ENCODE measurements at regions not wholly inside any gene's neighbourhood (a gene's known extent, or its start where the extent isn't known, plus 50 kb on each side); places are given as distances from the start of the nearest gene placed in this dataset.
A peak's percentile ranks its signal among the peaks of the same experiment; 100 is the strongest.

DNA sequence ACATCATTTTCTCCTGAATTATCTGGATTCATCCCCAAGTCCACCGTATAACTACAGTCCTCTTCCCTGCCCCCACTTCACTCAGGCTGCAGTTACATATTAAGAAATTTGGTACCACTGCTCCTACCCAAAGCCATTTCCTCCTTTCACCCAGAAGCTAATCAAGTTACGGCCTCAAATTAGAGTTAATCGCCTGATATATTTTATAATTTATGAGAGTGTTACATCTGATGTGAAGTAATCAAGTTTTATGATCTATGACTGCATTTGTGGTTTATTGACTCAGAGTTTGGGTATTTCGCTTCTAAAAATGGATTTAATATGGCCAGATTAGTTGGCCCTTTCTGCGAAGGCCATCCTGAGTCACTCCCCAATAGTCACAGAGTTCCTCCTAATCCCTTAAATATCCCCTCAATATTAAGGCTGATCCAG, 223.6 kb upstream of the KIF2A start (continued):
- TF ChIP-seq TCF4 (CRISPR knock-in tag; IDR thresholded peaks at IDR 0.05; ENCODE audit: borderline replicate concordance) (peak; percentile 77), TOX (CRISPR knock-in tag; IDR thresholded peaks at IDR 0.05; ENCODE audit: borderline replicate concordance) (no peak)

DNA sequence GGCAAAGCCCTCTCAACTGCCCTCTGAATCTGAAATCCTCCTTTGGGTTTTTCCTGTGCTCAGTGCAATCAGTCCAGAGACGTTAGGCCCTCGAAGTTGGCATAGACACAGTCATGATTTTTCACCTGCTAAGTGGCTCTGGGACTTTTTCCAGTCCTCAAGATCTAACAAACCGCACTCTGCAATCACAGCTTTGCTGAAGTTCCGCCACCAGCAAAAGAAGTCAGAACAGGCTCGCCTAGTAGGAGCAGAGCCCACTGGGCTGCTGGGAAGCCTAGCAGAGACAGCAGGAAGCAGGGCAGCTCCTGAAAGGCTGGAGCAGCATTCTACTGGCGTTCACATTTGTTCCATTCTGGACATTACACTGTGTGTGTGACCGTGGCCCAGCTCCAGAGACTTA, 222.8 kb upstream of the KIF2A start:
- TF ChIP-seq ZNF70 (CRISPR knock-in tag; IDR thresholded peaks at IDR 0.05) (no peak), CREB5 (CRISPR knock-in tag; IDR thresholded peaks at IDR 0.05; ENCODE audit: low read depth) (no peak), ZFP30 (CRISPR knock-in tag; IDR thresholded peaks at IDR 0.05) (no peak), ZFP3 (CRISPR knock-in tag; IDR thresholded peaks at IDR 0.05) (no peak), ARNTL (CRISPR knock-in tag; IDR thresholded peaks at IDR 0.05; ENCODE audit: borderline replicate concordance, low read depth) (no peak), GLIS3 (CRISPR knock-in tag; IDR thresholded peaks at IDR 0.05) (no peak), ZNF565 (CRISPR knock-in tag; conservative IDR thresholded peaks at IDR 0.05; ENCODE audit: low read depth) (no peak), CSRNP3 (CRISPR knock-in tag; IDR thresholded peaks at IDR 0.05) (no peak)
- TF ChIP-seq, protein P1, sequence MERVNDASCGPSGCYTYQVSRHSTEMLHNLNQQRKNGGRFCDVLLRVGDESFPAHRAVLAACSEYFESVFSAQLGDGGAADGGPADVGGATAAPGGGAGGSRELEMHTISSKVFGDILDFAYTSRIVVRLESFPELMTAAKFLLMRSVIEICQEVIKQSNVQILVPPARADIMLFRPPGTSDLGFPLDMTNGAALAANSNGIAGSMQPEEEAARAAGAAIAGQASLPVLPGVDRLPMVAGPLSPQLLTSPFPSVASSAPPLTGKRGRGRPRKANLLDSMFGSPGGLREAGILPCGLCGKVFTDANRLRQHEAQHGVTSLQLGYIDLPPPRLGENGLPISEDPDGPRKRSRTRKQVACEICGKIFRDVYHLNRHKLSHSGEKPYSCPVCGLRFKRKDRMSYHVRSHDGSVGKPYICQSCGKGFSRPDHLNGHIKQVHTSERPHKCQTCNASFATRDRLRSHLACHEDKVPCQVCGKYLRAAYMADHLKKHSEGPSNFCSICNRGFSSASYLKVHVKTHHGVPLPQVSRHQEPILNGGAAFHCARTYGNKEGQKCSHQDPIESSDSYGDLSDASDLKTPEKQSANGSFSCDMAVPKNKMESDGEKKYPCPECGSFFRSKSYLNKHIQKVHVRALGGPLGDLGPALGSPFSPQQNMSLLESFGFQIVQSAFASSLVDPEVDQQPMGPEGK (CRISPR knock-in tag; IDR thresholded peaks at IDR 0.05; ENCODE audit: borderline replicate concordance) = no peak
- TF ChIP-seq, protein P2, sequence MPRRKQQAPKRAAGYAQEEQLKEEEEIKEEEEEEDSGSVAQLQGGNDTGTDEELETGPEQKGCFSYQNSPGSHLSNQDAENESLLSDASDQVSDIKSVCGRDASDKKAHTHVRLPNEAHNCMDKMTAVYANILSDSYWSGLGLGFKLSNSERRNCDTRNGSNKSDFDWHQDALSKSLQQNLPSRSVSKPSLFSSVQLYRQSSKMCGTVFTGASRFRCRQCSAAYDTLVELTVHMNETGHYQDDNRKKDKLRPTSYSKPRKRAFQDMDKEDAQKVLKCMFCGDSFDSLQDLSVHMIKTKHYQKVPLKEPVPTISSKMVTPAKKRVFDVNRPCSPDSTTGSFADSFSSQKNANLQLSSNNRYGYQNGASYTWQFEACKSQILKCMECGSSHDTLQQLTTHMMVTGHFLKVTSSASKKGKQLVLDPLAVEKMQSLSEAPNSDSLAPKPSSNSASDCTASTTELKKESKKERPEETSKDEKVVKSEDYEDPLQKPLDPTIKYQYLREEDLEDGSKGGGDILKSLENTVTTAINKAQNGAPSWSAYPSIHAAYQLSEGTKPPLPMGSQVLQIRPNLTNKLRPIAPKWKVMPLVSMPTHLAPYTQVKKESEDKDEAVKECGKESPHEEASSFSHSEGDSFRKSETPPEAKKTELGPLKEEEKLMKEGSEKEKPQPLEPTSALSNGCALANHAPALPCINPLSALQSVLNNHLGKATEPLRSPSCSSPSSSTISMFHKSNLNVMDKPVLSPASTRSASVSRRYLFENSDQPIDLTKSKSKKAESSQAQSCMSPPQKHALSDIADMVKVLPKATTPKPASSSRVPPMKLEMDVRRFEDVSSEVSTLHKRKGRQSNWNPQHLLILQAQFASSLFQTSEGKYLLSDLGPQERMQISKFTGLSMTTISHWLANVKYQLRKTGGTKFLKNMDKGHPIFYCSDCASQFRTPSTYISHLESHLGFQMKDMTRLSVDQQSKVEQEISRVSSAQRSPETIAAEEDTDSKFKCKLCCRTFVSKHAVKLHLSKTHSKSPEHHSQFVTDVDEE (CRISPR knock-in tag; IDR thresholded peaks at IDR 0.05) = no peak
- no peak for ATAC-seq

- no peak for ATAC-seq
- TF ChIP-seq RARB (CRISPR knock-in tag; IDR thresholded peaks at IDR 0.05) = no peak
- no peak for TF ChIP-seq ZNF8 (CRISPR knock-in tag; IDR thresholded peaks at IDR 0.05)
- no peak for TF ChIP-seq ZNF565 (CRISPR knock-in tag; conservative IDR thresholded peaks at IDR 0.05; ENCODE audit: low read depth)
- TF ChIP-seq ZFP3 (CRISPR knock-in tag; IDR thresholded peaks at IDR 0.05) = no peak
- TF ChIP-seq PPARA (CRISPR knock-in tag; IDR thresholded peaks at IDR 0.05; ENCODE audit: borderline replicate concordance) = no peak
- no peak for TF ChIP-seq ZNF70 (CRISPR knock-in tag; IDR thresholded peaks at IDR 0.05)
- TF ChIP-seq ARNTL (CRISPR knock-in tag; IDR thresholded peaks at IDR 0.05; ENCODE audit: borderline replicate concordance, low read depth) = no peak
- TF ChIP-seq ESRRG (CRISPR knock-in tag; IDR thresholded peaks at IDR 0.05) = no peak
- TF ChIP-seq CSRNP3 (CRISPR knock-in tag; IDR thresholded peaks at IDR 0.05) = no peak
- TF ChIP-seq SNAI2 (CRISPR knock-in tag; IDR thresholded peaks at IDR 0.05) = no peak
- TF ChIP-seq GLIS3 (CRISPR knock-in tag; IDR thresholded peaks at IDR 0.05) = no peak
- no peak for TF ChIP-seq CREB5 (CRISPR knock-in tag; IDR thresholded peaks at IDR 0.05; ENCODE audit: low read depth)
- TF ChIP-seq, protein P1 (CRISPR knock-in tag; IDR thresholded peaks at IDR 0.05; ENCODE audit: borderline replicate concordance) = no peak
- TF ChIP-seq TCF4 (CRISPR knock-in tag; IDR thresholded peaks at IDR 0.05; ENCODE audit: borderline replicate concordance) = no peak
- TF ChIP-seq ISL1 (CRISPR knock-in tag; IDR thresholded peaks at IDR 0.05) = no peak
Observed at GRCh38 chr5:62083661-62084060, 222.3 kb upstream of the KIF2A start.
